WTC11 (cell line): ENCODE measurements at regions not wholly inside any gene's neighbourhood (a gene's known extent, or its start where the extent isn't known, plus 50 kb on each side); places are given as distances from the start of the nearest gene placed in this dataset.
A peak's percentile ranks its signal among the peaks of the same experiment; 100 is the strongest.

Experiments
- ATAC-seq: fragments of 200-7000 bp; cut with Tn5 transposase; 2 replicates; pipeline ENCODE4 v1.10.0; 2021; ENCODE audit warnings: mild to moderate bottlenecking, moderate library complexity
- CTCF ChIA-PET: fragments of 300-600 bp; sonication (Branson Sonifier 250); formaldehyde crosslinking; loops from one replicate; lab custom pipeline; 2021; ENCODE audit warnings: antibody characterized with exemption; lab: Charles Lee
- POLR2A ChIA-PET: fragments of 350-600 bp; sonication (Branson Sonifier 250); formaldehyde crosslinking; loops from one replicate; lab custom pipeline; 2021; ENCODE audit warnings: antibody characterized with exemption; lab: Charles Lee
- DNase-seq: peaks from one replicate; pipeline ENCODE4 v3.0.0; 2021; ENCODE audit warnings: low spot score
- H3K27ac Mint-ChIP-seq: 2 replicates; pipeline ENCODE4 v1.8.0; 2021; ENCODE audit warnings: mixed read lengths
- H3K27me3 Mint-ChIP-seq: 2 replicates; pipeline ENCODE4 v1.8.0; 2021; ENCODE audit warnings: low read depth, mild to moderate bottlenecking, moderate library complexity, mixed read lengths
- H3K36me3 Mint-ChIP-seq: 2 replicates; pipeline ENCODE4 v1.8.0; 2021; ENCODE audit warnings: mixed read lengths
- H3K4me1 Mint-ChIP-seq: 2 replicates; pipeline ENCODE4 v1.8.0; 2022; ENCODE audit warnings: mixed read lengths
- H3K4me3 Mint-ChIP-seq: 2 replicates; pipeline ENCODE4 v1.8.0; 2021; ENCODE audit warnings: mild to moderate bottlenecking, moderate library complexity, mixed read lengths
- H3K9me3 Mint-ChIP-seq: 2 replicates; pipeline ENCODE4 v1.8.0; 2021; ENCODE audit warnings: mixed read lengths
- ATF1 ChIP-seq: sonication (generic); formaldehyde crosslinking; IDR thresholded peaks from 2 replicates; pipeline ENCODE4 v1.8.1; 2023; ENCODE audit warnings: mild to moderate bottlenecking, moderate library complexity, missing genetic modification reagents
- ATF3 ChIP-seq: sonication (generic); formaldehyde crosslinking; conservative IDR thresholded peaks from 2 replicates; pipeline ENCODE4 v1.8.1; 2022; ENCODE audit warnings: mild to moderate bottlenecking, missing genetic modification reagents
- CREB1 ChIP-seq: sonication (generic); formaldehyde crosslinking; IDR thresholded peaks from 2 replicates; pipeline ENCODE4 v1.8.0; 2023; ENCODE audit warnings: mild to moderate bottlenecking, missing genetic modification reagents
- ELF4 ChIP-seq: sonication (generic); formaldehyde crosslinking; IDR thresholded peaks from 2 replicates; pipeline ENCODE4 v1.8.1; 2022; ENCODE audit warnings: low read depth, mild to moderate bottlenecking, moderate library complexity, missing genetic modification reagents
- ESRRA ChIP-seq: sonication (generic); formaldehyde crosslinking; IDR thresholded peaks from 2 replicates; pipeline ENCODE4 v1.8.1; 2022; ENCODE audit warnings: mild to moderate bottlenecking, missing genetic modification reagents, borderline replicate concordance
- ETV6 ChIP-seq: sonication (generic); formaldehyde crosslinking; IDR thresholded peaks from 2 replicates; pipeline ENCODE4 v1.8.1; 2022; ENCODE audit warnings: mild to moderate bottlenecking, missing genetic modification reagents
- FOXK1 ChIP-seq: sonication (generic); formaldehyde crosslinking; IDR thresholded peaks from 2 replicates; pipeline ENCODE4 v1.8.0; 2022; ENCODE audit warnings: mild to moderate bottlenecking, moderate library complexity, missing genetic modification reagents
- GTF2I ChIP-seq: fragments of 250-450 bp; sonication (Bioruptor Pico); conservative IDR thresholded peaks from 2 replicates; pipeline ENCODE4 v1.4.0; 2021; ENCODE audit warnings: mild to moderate bottlenecking
- IRF2 ChIP-seq: sonication (generic); formaldehyde crosslinking; IDR thresholded peaks from 2 replicates; pipeline ENCODE4 v1.8.0; 2022; ENCODE audit warnings: low read depth, missing genetic modification reagents, borderline replicate concordance
- JUN ChIP-seq: sonication (generic); formaldehyde crosslinking; IDR thresholded peaks from 2 replicates; pipeline ENCODE4 v1.8.0; 2023; ENCODE audit warnings: mild to moderate bottlenecking, missing genetic modification reagents
- MLX ChIP-seq: sonication (generic); formaldehyde crosslinking; IDR thresholded peaks from 2 replicates; pipeline ENCODE4 v1.8.1; 2023; ENCODE audit warnings: mild to moderate bottlenecking, missing genetic modification reagents, moderate library complexity
- MXD4 ChIP-seq: fragments of 250-450 bp; sonication (Bioruptor Pico); IDR thresholded peaks from 2 replicates; pipeline ENCODE4 v1.8.0; 2021; ENCODE audit warnings: mild to moderate bottlenecking, moderate library complexity, borderline replicate concordance
- NFATC4 ChIP-seq: fragments of 250-450 bp; sonication (Bioruptor Pico); IDR thresholded peaks from 2 replicates; pipeline ENCODE4 v1.9.0; 2021; ENCODE audit warnings: mild to moderate bottlenecking
- PRDM15 ChIP-seq: sonication (generic); formaldehyde crosslinking; IDR thresholded peaks from 2 replicates; pipeline ENCODE4 v1.8.0; 2022; ENCODE audit warnings: missing genetic modification reagents
- RORB ChIP-seq: fragments of 250-450 bp; sonication (Bioruptor Pico); IDR thresholded peaks from 2 replicates; pipeline ENCODE4 v1.9.0; 2021; ENCODE audit warnings: mild to moderate bottlenecking
- TCF7 ChIP-seq: sonication (generic); formaldehyde crosslinking; IDR thresholded peaks from 2 replicates; pipeline ENCODE4 v1.8.0; 2022; ENCODE audit warnings: mild to moderate bottlenecking, low read depth, missing genetic modification reagents, moderate library complexity
- ZMAT4 ChIP-seq: fragments of 250-450 bp; sonication (Bioruptor Pico); IDR thresholded peaks from 2 replicates; pipeline ENCODE4 v1.9.0; 2021; ENCODE audit warnings: mild to moderate bottlenecking
- ZNF423 ChIP-seq: fragments of 250-450 bp; sonication (Bioruptor Pico); IDR thresholded peaks from 2 replicates; pipeline ENCODE4 v2.1.2; 2022; ENCODE audit warnings: mild to moderate bottlenecking, moderate library complexity
- ZNF425 ChIP-seq: fragments of 250-450 bp; sonication (Bioruptor Pico); conservative IDR thresholded peaks from 2 replicates; pipeline ENCODE4 v1.9.0; 2021; ENCODE audit warnings: mild to moderate bottlenecking

GRCh38 chr2:104163611-104164130 is 690.2 kb upstream of the POU3F3 start:
- ChIA-PET CTCF (no interaction called here), POLR2A (no interaction called here)
- peaks cover 42% of the 10 kb centered on the region for H3K4me1 Mint-ChIP-seq
- TF ChIP-seq GTF2I, result no peak
- TF ChIP-seq ATF3 (CRISPR knock-in tag), result no peak
- TF ChIP-seq ATF1 (CRISPR knock-in tag), result no peak
- ATAC-seq, result no peak; the same call in 1 of the 2 replicates
- no peak for DNase-seq
- H3K27me3 Mint-ChIP-seq, result no peaks in the 10 kb centered on the region
- H3K9me3 Mint-ChIP-seq, result peaks cover 4% of the 10 kb centered on the region; the same call in 1 of the 2 replicates
- H3K36me3 Mint-ChIP-seq, result no peaks in the 10 kb centered on the region
- H3K27ac Mint-ChIP-seq, result no peak overlapping the region
- H3K4me3 Mint-ChIP-seq, result no peak overlapping the region

GRCh38 chr2:104164721-104165252 is 689.1 kb upstream of the POU3F3 start:
- POLR2A ChIA-PET, result no interaction called here
- TF ChIP-seq JUN (CRISPR knock-in tag) (no peak), ETV6 (CRISPR knock-in tag) (no peak), ESRRA (no peak), ATF1 (CRISPR knock-in tag) (no peak), RORB (CRISPR knock-in tag) (no peak), ZNF423 (CRISPR knock-in tag) (no peak), FOXK1 (CRISPR knock-in tag) (no peak), ELF4 (no peak), TCF7 (no peak), NFATC4 (CRISPR knock-in tag) (no peak), CREB1 (CRISPR knock-in tag) (no peak)
- peak overlapping the region; percentile 33; the same call in 1 of the 2 replicates for H3K27ac Mint-ChIP-seq
- no peaks in the 10 kb centered on the region for H3K36me3 Mint-ChIP-seq
- ATAC-seq (peak; percentile 75), DNase-seq (peak; percentile 25)
- H3K9me3 Mint-ChIP-seq, result peaks cover 4% of the 10 kb centered on the region; the same call in 1 of the 2 replicates
- no peaks in the 10 kb centered on the region for H3K27me3 Mint-ChIP-seq
- H3K4me1 Mint-ChIP-seq, result peaks cover 40% of the 10 kb centered on the region
- no peak overlapping the region for H3K4me3 Mint-ChIP-seq
- CTCF ChIA-PET, result no interaction called here

GRCh38 chr2:104177179-104177578 is 676.7 kb upstream of the POU3F3 start:
- no peak for ATAC-seq
- H3K27ac Mint-ChIP-seq, result no peak overlapping the region
- no peaks in the 10 kb centered on the region for H3K4me1 Mint-ChIP-seq
- no peak for DNase-seq
- TF ChIP-seq ZMAT4 (CRISPR knock-in tag), result no peak
- TF ChIP-seq IRF2 (CRISPR knock-in tag), result no peak
- no peak for TF ChIP-seq MLX (CRISPR knock-in tag)
- TF ChIP-seq PRDM15 (CRISPR knock-in tag), result no peak
- no peak for TF ChIP-seq ESRRA
- TF ChIP-seq MXD4 (CRISPR knock-in tag), result no peak
- TF ChIP-seq ZNF425, result no peak
- CTCF ChIA-PET, result no interaction called here
- no peaks in the 10 kb centered on the region for H3K27me3 Mint-ChIP-seq
- no peak overlapping the region for H3K4me3 Mint-ChIP-seq
- POLR2A ChIA-PET, result no interaction called here
- no peaks in the 10 kb centered on the region for H3K36me3 Mint-ChIP-seq
- H3K9me3 Mint-ChIP-seq, result peaks cover 15% of the 10 kb centered on the region
